GM19468 (cell line): ENCODE measurements at regions not wholly inside any gene's neighbourhood (a gene's known extent, or its start where the extent isn't known, plus 50 kb on each side); places are given as distances from the start of the nearest gene placed in this dataset.
A peak's percentile ranks its signal among the peaks of the same experiment; 100 is the strongest.

Experiments
- ATAC-seq: cut with Tn5 transposase; IDR thresholded peaks from one replicate; pipeline ENCODE4 v1.9.1; 2021; ENCODE audit warnings: mild to moderate bottlenecking, moderate library complexity, moderate number of reproducible peaks; ENCODE audit not compliant: unreplicated experiment; ENCODE audit errors: extremely low read depth

DNA sequence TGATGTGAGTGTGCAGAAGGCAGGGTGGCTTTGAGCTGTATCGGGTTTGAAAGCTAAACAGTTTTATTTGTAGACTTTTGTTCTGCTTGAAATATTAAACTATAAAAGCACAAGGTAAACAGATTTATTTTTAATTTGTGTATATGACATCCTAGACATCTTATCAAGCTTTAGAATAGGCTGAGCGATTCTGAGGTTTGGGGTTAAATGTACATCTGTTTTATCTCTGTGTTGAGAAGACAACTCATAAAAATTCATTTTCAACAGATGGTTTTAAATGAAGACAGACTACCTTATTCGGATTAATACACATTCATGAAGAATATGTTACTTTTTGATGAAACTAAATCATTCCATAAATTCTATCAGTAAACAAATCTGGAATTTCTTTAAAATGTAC lies 368.8 kb downstream of the RPRM start:
- ATAC-seq, result no peak

DNA sequence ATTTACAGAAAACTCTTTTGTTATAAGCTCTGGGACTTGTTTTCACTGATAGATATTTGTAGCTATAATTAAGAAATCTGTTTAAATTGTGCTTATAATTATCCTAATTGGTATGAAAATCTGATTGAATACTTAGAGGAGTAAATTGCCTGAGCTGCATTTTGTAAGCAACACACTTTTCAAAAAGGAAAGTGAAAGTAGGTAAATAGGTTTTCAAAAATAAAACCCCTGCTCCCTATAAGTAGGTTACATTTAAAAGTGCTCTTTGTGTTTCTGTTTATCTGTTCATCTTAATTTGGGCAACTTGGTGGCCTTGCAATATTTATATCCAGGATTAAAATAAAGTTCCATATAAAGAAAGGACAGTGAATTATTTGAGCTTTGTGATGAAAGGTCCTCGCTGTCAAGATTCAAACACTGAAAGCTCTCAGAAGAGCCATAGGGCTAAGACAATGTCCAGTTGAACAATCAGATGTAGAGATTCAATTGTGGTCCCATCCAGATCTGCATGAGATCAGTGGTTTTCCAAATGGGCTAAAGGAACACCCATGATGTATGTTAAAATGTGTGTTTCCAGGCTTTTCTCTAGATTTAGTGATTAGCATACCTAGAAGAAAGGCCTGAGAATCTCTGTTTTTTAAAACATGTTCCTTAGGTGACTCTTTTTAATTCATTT lies 371.6 kb downstream of the RPRM start:
- ATAC-seq, result peak; percentile 51

DNA sequence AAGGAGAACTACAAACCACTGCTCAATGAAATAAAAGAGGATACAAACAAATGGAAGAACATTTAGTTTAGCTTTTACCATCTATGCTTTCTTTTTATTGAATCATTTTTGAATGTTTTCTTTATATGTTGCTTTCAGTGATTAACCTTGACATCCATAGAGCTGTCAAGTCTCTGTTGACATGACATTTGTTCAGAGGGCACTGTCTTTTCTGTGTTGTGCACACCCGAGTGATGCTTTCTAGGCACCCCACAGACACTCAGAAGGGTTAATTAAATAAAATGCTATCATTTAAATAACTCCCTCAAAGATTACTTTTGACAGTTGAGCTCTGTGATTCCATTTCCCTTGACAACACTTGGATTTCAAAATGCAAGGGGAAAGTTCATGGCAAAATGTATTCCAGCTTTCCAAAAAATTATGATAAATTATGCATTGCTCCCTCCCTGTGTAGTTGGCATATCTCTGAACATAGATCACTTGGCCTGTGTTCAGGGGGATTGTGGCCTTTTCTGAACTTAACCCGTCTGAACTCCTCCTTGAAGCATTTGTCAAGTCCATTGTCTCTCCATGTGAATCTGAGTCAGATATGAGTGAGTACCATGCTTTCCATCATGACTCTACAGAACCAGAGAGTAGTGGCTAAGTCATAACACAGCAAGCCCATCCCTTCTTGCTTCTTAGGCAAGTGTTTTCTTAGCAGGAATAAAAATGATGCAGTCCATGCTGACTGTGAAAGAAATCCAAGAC lies 372.6 kb downstream of the RPRM start:
- ATAC-seq, result no peak

DNA sequence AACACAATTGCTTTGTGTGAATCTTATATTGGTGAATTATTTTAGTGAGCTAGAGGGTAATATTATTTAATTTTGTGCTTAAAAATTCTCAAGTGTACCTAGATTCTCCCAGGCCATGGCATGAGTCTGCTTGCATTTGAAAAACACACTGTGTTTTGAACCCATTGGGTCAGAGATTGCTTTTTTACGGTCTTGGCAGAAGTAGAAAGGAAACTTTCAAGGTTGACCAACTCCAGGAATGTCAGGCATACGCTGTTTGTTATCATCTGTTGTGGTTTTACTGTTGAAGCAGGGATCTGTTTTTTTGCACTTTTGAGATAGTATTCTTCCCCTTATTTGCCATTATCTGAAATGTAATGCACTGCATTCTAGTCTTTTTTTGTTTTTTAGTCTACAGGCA lies 377.4 kb downstream of the RPRM start:
- no peak for ATAC-seq

DNA sequence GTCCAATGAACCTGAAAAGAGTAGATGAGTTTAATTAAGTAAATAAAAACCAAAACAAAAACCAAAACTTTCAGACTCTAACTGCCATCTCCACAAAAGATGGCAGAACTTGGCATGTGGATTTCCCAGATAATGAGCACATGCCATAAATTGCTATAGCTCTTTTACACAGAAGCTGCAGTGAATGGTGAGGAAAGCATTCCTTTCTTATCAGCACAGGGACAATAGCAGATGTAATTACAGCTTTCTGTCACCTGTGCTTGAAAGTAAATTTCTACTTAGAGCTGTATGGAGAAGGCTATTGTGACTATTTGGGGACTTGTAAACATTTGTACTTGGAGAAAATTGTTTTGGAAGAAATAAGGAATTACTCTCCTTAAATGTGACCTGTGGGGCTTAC lies 378.4 kb downstream of the RPRM start:
- no peak for ATAC-seq

DNA sequence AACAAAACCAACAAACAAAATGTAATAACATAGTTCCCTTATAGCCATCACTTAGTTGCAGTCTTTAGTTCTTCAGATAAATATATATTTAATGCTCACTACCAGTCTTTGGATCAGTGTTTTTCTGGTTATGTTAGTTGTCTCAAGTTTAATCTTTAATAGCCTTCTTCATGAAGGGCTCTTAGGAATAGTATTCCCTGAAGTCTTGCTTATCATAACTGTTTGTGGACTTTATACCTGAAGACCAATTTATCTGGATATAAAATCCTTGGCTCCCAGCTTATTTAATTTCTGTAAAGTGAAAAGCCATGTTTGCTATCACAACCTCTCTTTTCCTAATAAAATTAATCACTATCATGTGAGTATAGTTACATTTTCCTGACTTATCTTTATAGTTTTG lies 379.7 kb downstream of the ARL6IP6 start:
- ATAC-seq, result no peak

DNA sequence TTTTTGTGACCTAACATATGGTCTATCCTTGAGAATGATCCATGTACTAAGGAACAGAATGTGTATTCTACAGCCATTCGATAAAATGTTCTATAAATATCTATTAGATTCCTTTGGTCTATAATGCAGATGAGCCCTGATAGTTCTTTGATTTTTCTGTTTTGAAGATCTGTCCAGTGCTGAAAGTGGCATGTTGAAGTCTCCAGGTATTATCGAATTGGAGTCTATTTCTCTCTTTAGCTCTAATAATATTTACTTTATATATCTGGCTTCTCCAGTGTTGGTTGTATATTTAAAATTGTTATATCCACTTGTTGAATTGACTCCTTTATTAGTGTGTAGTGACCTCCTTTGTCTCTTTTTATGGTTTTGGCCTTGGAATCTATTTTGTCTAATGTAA lies 377.9 kb downstream of the ARL6IP6 start:
- ATAC-seq, result no peak

DNA sequence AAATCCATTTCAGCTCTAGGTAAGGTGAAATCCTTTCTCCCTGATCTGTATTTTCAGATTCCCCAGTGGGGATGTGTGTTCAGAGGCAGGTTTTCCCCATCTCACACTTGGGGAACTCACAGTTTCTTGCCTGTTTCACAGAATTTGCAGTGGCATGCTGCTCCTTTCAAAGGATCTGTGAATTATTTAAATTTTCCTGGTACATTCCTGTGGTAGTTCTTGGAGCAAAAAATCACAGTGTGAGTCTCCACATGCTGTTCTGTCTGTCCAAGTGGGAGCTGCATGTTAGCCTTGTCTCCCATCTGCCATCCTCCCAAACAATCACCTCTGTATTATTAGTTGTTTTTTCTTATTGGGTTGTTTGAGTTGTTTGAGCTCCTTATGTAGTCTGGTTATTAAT lies 372.9 kb downstream of the ARL6IP6 start:
- no peak for ATAC-seq

DNA sequence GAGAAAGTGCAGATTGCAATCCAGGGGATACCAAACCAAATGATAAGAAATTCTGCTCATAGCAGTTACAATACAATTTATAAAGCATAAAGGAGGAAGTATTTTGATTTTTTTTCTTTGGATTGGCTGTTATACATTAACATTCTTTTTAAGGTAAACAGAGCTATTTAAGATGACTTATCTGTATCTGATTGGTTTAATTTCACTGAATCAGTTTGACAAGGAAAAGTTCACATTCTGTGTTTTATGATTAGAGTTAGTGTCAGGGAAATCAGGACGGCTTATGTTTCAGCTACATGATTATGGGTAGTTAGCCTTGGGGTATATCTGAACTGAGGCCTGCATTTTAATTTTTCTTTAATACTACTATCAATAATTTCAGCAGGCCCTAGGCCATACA lies 360.9 kb downstream of the ARL6IP6 start:
- ATAC-seq, result no peak

DNA sequence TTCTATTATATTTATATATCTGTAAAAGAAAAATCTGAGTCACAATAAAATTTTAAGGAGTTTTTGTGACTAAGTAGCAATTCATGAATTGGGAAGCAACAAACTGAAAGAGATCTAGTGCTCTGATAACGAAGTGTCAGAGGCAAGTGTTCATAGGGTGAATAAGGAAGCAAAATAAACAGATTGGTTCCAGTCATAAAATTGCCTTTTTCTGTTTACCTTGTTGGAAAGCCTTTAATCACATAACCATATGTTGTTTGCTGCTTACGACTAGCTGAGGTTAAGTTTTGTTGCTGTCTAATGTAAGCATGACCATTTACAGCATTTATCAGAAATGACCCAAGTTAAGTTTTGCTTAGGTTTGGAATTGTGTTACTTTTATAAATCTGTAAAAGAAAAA lies 358.9 kb downstream of the ARL6IP6 start:
- ATAC-seq, result no peak

DNA sequence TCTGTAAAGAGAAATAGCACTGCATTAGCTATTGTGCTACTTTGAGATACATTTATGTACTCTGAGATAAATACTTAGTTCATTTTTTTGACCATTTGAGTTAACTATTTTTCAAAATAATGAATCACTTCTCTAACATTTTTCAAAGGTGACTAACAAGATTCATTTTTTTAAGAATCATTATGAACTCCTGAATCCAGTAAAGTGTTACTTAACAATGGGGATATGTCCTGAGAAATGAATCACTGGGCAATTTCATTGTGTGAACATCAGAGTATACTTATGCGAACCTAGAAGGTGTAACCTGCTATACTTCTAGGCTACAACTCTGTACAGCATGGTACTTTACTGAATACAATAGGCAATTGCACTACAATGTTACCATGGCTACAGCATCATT lies 355.8 kb downstream of the ARL6IP6 start:
- no peak for ATAC-seq

DNA sequence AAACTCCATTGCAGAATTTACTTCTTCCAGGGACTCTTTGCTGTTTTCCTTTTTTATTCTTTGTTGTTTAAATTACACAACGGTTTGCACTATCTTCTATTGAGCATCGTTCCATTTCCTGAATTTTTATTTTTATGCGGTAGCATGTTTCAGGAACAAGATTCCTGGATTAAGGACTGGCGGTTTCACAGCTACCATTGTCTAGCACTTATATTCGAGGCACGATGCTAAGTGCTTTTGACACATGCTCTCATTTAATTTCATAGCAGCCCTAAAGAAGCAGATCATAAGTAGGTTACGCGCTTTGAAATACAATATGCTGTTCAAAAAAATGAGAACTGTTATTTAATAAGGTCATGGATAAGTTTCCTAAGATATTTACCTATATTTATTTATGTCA lies 354.4 kb downstream of the ARL6IP6 start:
- no peak for ATAC-seq

DNA sequence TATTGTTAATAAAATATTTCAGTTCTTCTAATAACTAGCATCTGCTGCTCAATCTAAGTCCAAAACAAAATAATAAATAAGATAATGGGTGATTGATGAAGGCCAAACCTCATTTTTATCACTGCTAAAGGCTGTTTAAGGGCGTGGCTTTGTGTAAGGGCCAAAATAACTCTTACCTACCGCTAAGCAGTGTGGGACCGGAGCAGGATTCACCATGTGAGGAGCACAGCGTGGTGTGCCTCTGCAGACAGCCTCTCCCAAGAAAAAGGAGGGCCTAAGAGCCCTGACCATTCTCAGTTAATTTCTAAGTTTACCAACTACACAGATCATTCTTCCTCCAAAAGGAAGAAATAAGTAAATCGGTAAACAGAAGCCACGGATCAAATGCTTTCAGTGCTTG lies 353.7 kb downstream of the ARL6IP6 start:
- no peak for ATAC-seq

DNA sequence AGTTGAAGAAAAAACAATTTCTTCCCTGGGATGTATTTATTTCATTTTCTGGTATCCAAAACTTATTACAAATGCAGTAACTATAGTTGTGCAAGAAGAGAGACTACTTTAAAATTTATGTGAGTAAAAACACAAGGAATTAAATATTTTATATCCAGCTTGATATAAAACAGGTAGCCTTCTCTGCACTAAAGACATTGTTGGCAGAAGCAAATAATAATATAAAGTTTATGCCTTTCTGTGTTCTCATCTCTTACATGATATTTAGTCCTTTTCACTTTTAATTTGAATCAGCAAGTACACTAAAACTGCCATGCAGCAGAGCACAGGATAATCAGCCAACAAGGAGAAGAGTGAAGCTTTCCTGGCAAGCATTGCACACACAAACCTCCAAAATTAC lies 352.7 kb downstream of the ARL6IP6 start:
- ATAC-seq, result no peak

DNA sequence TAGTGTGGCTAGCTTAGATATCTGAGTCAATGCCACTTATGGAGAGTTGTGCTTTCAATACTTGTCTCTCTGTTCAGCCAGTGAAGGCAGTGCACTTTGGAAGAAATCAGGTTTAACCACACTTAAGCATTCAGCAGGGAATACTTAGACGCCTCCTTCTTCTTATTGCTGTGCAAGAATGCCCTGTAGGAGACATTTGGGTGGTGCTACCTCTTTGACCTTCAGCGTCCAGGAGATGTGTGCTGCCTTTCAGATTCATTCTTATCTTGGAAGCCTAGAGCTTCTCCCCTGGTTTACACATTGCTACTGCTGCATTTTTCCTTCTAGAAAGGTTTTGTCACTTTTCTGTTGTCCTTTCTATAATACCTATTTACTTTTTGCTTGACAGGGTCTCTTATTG lies 350.5 kb downstream of the ARL6IP6 start:
- ATAC-seq, result no peak

DNA sequence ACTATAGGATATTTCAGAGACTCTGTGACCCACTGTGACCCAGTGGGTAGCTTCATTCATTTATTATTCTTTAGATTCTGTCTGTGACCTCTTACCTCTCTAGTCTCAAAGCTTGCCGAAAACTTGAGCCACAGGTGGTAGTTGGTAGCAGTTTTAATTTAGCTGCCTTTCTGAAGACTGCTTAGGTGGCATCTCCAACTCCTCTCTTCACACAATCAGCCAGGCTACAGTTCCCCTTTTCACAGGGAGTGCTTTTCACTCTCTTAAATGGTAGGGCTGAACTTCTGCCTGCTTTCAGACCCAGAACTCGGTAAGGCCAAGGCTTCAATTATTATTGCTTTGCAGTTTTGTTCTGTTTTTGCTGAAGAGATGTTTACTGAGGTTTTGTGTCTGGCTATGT lies 349.6 kb downstream of the ARL6IP6 start:
- ATAC-seq, result no peak

DNA sequence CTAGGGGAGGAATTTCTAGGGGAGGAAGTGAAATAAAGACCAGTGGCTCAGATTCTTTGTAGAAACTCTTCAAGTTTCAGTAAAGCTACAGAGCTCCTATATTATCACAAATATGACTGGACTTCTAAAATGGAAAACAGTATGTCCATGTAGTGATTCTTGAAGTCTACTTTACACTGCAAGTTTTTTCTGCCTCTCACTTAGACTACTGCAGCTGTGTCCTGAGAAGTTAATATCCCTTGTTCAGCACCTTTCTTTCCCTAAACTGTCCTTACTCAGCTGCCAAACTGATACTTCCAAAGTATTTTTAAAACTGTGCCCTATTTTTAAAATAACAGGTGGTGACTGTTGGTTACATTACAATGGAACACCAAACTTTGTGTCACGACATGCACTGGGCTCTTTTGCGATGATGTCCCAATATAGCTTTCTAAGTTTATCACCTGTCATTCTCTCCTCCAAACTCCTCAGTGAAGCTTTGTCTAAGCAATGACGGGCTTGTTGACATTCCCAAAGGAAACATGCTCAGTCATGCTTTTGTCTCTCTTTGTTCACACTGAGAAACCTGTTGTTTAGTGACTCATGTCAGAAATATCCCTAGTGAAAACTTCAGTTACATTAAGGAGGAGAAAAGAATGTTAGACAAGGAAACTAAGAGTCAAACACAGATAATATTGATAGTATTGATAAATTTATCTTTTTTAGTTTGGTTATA lies 341.1 kb downstream of the ARL6IP6 start:
- no peak for ATAC-seq

DNA sequence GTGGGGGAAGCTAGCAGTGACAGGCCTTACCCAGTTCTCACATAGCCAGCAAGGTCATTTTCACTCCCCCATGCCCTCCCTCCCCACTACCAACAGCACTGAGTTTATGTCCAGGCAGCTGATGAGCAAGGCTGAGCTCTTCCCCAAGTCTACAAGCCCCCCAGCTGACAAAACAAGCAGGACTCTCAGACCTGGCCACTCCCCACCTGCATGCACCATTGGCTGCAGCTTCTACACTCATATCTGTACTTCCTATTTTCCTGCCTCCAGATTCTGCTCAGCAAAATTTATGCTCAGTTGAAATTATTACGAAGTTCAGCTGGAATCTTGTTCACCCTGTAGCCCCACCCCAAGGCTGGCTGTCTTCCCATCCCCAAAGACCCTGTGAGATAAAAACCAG lies 339.3 kb downstream of the ARL6IP6 start:
- no peak for ATAC-seq

DNA sequence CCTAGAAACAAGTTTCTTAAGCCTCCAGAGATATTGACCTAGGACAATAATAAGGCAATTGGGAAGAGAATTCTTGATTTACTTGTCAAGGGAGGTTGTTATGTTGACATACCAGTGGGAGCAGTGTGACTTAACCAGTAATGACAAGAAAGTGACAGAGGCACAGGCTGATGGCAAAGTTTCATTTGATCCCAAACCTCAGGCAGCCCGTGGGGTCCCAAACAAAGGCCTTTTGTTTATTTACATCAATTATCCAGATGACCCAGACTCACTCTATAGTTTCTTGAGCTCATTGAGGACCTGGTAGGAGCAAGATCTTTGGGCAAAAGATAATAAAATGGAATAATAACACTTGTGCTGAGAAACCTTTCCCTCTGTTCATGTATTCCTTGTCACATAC lies 336.8 kb downstream of the ARL6IP6 start:
- no peak for ATAC-seq

DNA sequence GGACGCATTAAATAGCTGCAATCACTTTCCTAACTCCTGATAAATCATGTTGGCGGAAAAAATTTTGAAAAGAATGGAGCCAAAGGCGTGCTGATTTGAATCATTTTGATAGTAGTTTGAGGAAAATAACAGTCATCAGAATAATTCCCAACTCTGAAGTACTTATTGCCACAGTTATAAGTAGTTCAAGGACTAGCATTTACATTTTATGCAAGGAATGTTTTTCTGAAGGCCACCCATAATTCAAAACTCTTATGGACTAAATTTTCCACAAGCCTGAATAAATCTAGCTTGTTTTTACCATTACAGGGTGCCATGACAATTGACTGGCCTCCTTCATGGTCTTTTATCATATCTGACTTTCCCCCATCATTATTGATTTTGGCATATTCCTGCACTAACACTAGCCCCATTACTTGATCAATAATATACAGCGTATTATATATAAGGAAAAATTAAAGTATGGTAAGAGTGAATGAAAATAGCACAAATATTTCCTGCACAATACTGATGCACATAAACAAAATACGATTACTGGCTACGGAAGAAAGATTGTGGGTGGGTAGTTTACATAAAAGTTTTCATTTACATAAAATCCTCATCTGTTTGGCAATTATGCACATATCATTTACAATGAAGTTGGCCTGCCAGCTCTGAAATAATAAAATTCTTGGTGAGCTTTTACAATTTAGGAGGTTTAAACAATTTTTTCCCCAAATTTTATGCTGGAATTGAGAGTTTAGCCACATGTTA lies 334.6 kb downstream of the ARL6IP6 start:
- no peak for ATAC-seq

DNA sequence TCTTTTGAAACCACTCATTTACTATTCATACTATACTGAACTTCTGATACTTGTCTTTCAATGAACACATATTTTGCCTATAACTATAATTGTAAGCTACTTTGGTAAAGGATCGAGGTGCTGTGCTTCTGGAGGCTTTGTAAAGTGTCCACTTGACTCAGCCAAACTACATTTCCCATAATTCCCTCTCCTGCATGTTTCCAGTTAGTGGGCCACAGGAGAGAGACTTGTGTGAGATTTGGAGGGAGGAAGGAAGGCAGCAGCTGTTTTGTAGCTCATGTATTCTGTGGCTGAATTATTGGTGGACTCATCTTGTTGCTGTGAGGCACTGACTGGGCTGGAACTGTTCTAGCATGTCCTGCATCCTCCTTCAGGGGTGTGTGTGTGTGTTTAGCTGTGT lies 328.8 kb downstream of the ARL6IP6 start:
- no peak for ATAC-seq
